Left lung (tissue), 4 donors: ENCODE measurements at regions not wholly inside any gene's neighbourhood (a gene's known extent, or its start where the extent isn't known, plus 50 kb on each side); places are given as distances from the start of the nearest gene placed in this dataset.

Experiments used
- ATAC-seq: fragments of 200-7000 bp; cut with Tn5 transposase; one replicate; pipeline ENCODE4 v1.9.1; 2020; ENCODE audit warnings: moderate library complexity
- DNase-seq, 4 donors: peaks; one replicate each; pipeline ENCODE4 v3.0.0-alpha.2; 2013 to 2020
- H3K27ac ChIP-seq, 2 donors: fragments of 200-600 bp; sonication (generic) in 1 of 2; one replicate each; pipeline versions ENCODE4 v1.5.0 to v1.8.0; 2020 to 2021
- H3K27me3 ChIP-seq, 2 donors: fragments of 200-600 bp; sonication (generic) in 1 of 2; one replicate each; pipeline versions ENCODE4 v1.5.0 to v1.8.0; 2020 to 2021
- H3K36me3 ChIP-seq, 2 donors: fragments of 200-600 bp; sonication (generic) in 1 of 2; one replicate each; pipeline versions ENCODE4 v1.5.0 to v1.8.0; 2020 to 2021
- H3K4me1 ChIP-seq, 2 donors: fragments of 200-600 bp; one replicate each; pipeline ENCODE4 v1.8.0; 2021
- H3K4me3 ChIP-seq, 2 donors: fragments of 200-600 bp; sonication (generic) in 1 of 2; one replicate each; pipeline versions ENCODE4 v1.5.0 to v1.8.0; 2020 to 2021; ENCODE audit warnings: mild to moderate bottlenecking in 1 of 2
- H3K9me3 ChIP-seq, 2 donors: fragments of 200-600 bp; sonication (generic) in 1 of 2; one replicate each; pipeline versions ENCODE4 v1.5.0 to v1.8.0; 2020 to 2021
- intact Hi-C, 2 donors: fragments of 100-400 bp; cut with DNase I; formaldehyde crosslinking; loops; one replicate each; pipeline versions ENCODE4 v1.11.2 to v1.14.2; 2022
- TF ChIP-seq, protein P1 (sequence below), 2 donors: fragments of 200-600 bp; sonication (generic) in 1 of 2; IDR thresholded peaks; one replicate each; pipeline versions ENCODE4 v1.5.0 to v1.8.0; 2021; ENCODE audit warnings: antibody characterized with exemption in 2 of 2
- donor health status: DM: no; HTN: yes; CAD: no.
- donor health status: DM: no; HTN: no; CAD: no.

DNA sequence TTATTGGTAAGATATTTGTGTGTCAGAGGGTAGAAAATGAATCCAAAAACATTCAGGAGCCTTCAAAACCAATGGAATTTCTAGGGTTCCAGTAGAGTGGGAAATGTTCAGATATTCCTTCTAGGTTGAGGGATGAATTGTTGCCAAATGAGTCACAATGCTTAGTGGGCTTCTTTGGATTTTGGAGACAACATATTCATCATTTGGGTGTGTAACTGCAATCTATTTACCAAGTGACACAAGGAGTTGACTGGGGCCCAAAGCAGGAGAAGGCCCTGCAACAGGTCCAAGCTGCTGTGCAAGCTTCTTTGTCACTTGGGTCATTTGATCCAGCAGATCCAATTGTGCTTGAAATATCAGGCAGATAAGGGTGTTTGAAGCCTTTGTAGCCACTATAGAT is 551.5 kb upstream of the PITX2 start:
- H3K9me3 ChIP-seq = no peaks in the 10 kb centered on the region
- no peaks in the 10 kb centered on the region for H3K27me3 ChIP-seq
- no peak overlapping the region for H3K4me3 ChIP-seq
- no peak overlapping the region for H3K27ac ChIP-seq
- no peaks in the 10 kb centered on the region for H3K4me1 ChIP-seq
- no peak for ATAC-seq
- intact Hi-C loops = no loop called here
- H3K36me3 ChIP-seq = no peaks in the 10 kb centered on the region
- TF ChIP-seq, protein P1, sequence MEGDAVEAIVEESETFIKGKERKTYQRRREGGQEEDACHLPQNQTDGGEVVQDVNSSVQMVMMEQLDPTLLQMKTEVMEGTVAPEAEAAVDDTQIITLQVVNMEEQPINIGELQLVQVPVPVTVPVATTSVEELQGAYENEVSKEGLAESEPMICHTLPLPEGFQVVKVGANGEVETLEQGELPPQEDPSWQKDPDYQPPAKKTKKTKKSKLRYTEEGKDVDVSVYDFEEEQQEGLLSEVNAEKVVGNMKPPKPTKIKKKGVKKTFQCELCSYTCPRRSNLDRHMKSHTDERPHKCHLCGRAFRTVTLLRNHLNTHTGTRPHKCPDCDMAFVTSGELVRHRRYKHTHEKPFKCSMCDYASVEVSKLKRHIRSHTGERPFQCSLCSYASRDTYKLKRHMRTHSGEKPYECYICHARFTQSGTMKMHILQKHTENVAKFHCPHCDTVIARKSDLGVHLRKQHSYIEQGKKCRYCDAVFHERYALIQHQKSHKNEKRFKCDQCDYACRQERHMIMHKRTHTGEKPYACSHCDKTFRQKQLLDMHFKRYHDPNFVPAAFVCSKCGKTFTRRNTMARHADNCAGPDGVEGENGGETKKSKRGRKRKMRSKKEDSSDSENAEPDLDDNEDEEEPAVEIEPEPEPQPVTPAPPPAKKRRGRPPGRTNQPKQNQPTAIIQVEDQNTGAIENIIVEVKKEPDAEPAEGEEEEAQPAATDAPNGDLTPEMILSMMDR (IDR thresholded peaks at IDR 0.05) = no peak
- DNase-seq = no peak

DNA sequence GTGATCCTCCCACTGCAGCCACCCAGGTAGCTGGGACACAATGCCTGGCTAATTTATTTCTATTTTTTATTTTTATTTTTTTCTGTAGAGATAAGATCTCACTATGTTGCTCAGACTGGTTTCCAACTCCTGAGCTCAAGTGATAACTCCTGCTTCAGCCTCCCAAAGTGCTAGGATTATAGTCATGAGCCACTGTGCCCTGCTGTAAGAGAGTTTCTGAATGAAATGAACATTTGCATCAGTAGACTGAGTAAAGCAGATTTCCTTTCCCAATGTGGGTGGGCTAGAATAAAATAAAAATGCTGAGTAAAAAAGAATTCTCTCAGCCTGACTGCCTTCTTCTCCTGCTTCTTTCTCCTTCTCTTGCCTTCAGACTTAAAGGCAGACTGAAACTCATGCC is 555.4 kb upstream of the PITX2 start:
- peaks cover 0 to 10% of the 10 kb centered on the region in 2 donors for H3K9me3 ChIP-seq
- ATAC-seq = no peak
- H3K27me3 ChIP-seq = no peaks in the 10 kb centered on the region
- TF ChIP-seq, protein P1 (IDR thresholded peaks at IDR 0.05) = no peak
- no peak overlapping the region for H3K27ac ChIP-seq
- intact Hi-C loops = no loop called here
- H3K4me1 ChIP-seq = no peaks in the 10 kb centered on the region
- DNase-seq = no peak
- H3K36me3 ChIP-seq = no peaks in the 10 kb centered on the region
- no peak overlapping the region for H3K4me3 ChIP-seq

DNA sequence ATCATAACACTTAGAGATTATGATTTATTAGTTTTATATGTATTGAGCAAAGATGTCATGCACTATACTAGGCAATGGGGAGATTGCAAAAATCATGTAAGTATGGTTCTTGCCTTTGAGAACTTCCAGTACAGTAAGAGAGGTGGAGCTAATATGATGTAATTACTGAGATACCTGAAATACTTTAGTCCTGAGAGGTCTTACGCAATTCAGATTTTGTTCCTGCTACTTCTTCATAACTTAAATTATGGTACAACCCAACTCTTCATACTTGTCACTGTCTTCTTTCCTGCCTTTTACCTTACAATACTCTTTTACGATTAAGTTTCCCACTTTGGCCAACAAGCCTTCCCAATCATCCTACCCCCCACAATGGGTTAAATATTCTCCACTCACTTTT is 564.2 kb upstream of the PITX2 start:
- Histone ChIP-seq H3K9me3 (peaks cover 0 to 12% of the 10 kb centered on the region in 2 donors), H3K4me3 (no peak overlapping the region), H3K36me3 (no peaks in the 10 kb centered on the region), H3K27me3 (no peaks in the 10 kb centered on the region), H3K27ac (no peak overlapping the region), H3K4me1 (no peaks in the 10 kb centered on the region)
- intact Hi-C loops = no loop called here
- TF ChIP-seq, protein P1 (IDR thresholded peaks at IDR 0.05) = no peak
- no peak for DNase-seq
- ATAC-seq = no peak

DNA sequence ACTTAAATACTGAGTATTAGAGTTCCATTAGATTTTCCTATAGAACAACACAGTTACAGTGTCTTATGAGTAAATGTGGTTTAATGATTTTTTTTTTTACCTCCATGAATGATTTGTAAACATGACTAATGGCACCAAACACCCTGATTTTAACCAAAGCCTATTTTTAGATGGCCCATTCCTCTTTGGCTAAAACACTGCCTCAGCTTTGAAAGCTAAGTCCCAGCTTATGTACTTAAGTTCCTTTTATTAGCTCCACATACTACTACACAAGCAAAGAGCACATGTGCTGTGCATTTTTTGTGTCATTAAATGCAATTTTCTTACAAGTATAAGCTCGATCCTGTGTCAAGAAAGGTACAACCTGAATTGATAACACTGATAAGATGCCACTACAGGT is 575.6 kb upstream of the PITX2 start:
- Histone ChIP-seq H3K27ac (no peak overlapping the region), H3K4me1 (no peaks in the 10 kb centered on the region), H3K9me3 (peaks cover 0 to 5% of the 10 kb centered on the region in 2 donors), H3K27me3 (no peaks in the 10 kb centered on the region), H3K36me3 (no peaks in the 10 kb centered on the region), H3K4me3 (no peak overlapping the region)
- intact Hi-C loops = no loop called here
- TF ChIP-seq, protein P1 (IDR thresholded peaks at IDR 0.05) = no peak
- no peak for DNase-seq
- no peak for ATAC-seq

DNA sequence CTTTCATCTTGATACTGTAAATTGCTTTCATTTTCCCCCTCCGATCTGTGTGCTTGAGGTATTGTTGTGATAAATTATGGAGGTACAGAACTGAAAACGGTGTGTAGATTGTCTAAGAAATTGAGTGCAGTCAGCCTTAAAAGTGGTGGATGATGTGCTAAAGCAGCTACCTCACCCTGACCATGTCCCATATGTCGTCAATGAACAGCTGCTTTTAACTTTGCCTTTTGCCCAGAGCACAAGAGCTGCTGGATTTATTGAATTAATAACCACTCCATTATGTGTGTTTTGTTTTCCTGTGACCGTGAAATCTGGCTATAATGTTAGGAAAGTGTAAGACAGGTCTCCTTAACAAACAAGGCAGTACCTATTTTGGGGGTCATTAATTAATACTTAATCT is 581.9 kb upstream of the PITX2 start:
- Histone ChIP-seq H3K27me3 (no peaks in the 10 kb centered on the region), H3K4me3 (no peak overlapping the region), H3K36me3 (no peaks in the 10 kb centered on the region), H3K27ac (no peak overlapping the region), H3K4me1 (no peaks in the 10 kb centered on the region), H3K9me3 (no peaks in the 10 kb centered on the region)
- TF ChIP-seq, protein P1 (IDR thresholded peaks at IDR 0.05) = no peak
- ATAC-seq (no peak), DNase-seq (no peak)
- intact Hi-C loops = no loop called here
